Erythroblast (primary cell): ENCODE measurements at regions not wholly inside any gene's neighbourhood (a gene's known extent, or its start where the extent isn't known, plus 50 kb on each side); places are given as distances from the start of the nearest gene placed in this dataset.

Experiments
- GATA1 ChIP-seq: IDR thresholded peaks from 2 replicates; pipeline ENCODE4 v1.6.1; 2011; ENCODE audit warnings: low read depth, mild to moderate bottlenecking, control low read depth, low read length, moderate library complexity
- POLR2A ChIP-seq: IDR thresholded peaks from 2 replicates; pipeline ENCODE4 v1.6.1; 2011; ENCODE audit warnings: mild to moderate bottlenecking, low read length

DNA sequence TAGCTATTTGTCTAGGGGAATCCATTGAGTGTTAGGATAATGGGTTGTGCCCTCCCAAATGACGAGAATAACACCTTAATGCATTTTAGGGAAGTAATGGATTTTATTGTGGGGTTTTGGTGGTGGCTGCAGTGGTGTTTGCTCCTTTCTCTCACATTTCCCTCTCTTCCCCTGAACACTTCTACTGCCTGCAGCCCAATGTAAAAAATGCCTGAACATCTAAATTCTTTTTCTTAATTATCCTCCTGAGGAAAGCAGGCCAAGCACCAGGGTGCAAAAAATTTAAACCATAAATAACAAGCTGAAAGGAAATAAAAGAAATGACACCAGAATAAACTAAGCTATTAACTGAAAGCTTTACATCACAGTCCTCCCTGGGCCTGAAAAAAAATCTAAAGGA is 57.3 kb upstream of the PCDH8 start:
- TF ChIP-seq POLR2A (no peak), GATA1 (no peak)
